K562 (cell line): ENCODE measurements at regions not wholly inside any gene's neighbourhood (a gene's known extent, or its start where the extent isn't known, plus 50 kb on each side); places are given as distances from the start of the nearest gene placed in this dataset.
A peak's percentile ranks its signal among the peaks of the same experiment; 100 is the strongest.

Experiments
- ARID1B ChIP-seq: fragments of 450-650 bp; IDR thresholded peaks from 2 replicates; pipeline ENCODE4 v1.6.1; 2016; ENCODE audit warnings: antibody characterized with exemption, mild to moderate bottlenecking, inconsistent platforms
- BRF1 ChIP-seq: IDR thresholded peaks from 3 replicates; pipeline ENCODE4 v1.6.1; 2011; ENCODE audit warnings: borderline replicate concordance, mild to moderate bottlenecking; ENCODE audit not compliant: insufficient read length; ENCODE audit errors: extremely low read depth
- HMGN3 ChIP-seq: IDR thresholded peaks from 2 replicates; pipeline ENCODE4 v1.6.1; 2011; ENCODE audit warnings: borderline replicate concordance, low read depth, mild to moderate bottlenecking, mixed read lengths, low read length; ENCODE audit not compliant: insufficient read length; ENCODE audit errors: extremely low read depth
- MTF1 ChIP-seq: fragments of 250-450 bp; sonication (Bioruptor Pico); IDR thresholded peaks from 2 replicates; pipeline ENCODE4 v1.9.0; 2021; ENCODE audit warnings: moderate library complexity, mild to moderate bottlenecking, inconsistent platforms, borderline replicate concordance
- NFYB ChIP-seq: IDR thresholded peaks from 2 replicates; pipeline ENCODE4 v1.6.1; 2011; ENCODE audit warnings: mild to moderate bottlenecking, moderate library complexity; ENCODE audit not compliant: insufficient read length; ENCODE audit errors: extremely low read depth
- SMARCA4 ChIP-seq: fragments of 450-650 bp; IDR thresholded peaks from 2 replicates; pipeline ENCODE4 v1.6.1; 2016
- SOX6 ChIP-seq: fragments of 450-650 bp; IDR thresholded peaks from 2 replicates; pipeline ENCODE4 v1.6.1; 2014; ENCODE audit warnings: mild to moderate bottlenecking
- ZNF354B ChIP-seq: fragments of 250-450 bp; sonication (Bioruptor Pico); IDR thresholded peaks from 2 replicates; pipeline ENCODE4 v1.4.0; 2020
- ZNF41 ChIP-seq: fragments of 250-450 bp; sonication (Bioruptor Pico); conservative IDR thresholded peaks from 2 replicates; pipeline ENCODE4 v1.4.0; 2020; ENCODE audit warnings: mild to moderate bottlenecking
- ZNF551 ChIP-seq: fragments of 250-450 bp; sonication (Bioruptor Pico); IDR thresholded peaks from 2 replicates; pipeline ENCODE4 v1.5.0; 2021; ENCODE audit warnings: mild to moderate bottlenecking, moderate library complexity
- TF ChIP-seq, protein P1 (sequence below): fragments of 450-650 bp; IDR thresholded peaks from 2 replicates; pipeline ENCODE4 v1.6.1; 2016; ENCODE audit warnings: mild to moderate bottlenecking
- TF ChIP-seq, protein P2 (sequence below): fragments of 250-450 bp; sonication (Bioruptor Pico); IDR thresholded peaks from 2 replicates; pipeline ENCODE4 v1.5.1; 2021; ENCODE audit warnings: mild to moderate bottlenecking
- TF ChIP-seq, protein P3 (sequence below), 3 experiments: fragments of 200-800 bp in 1 of 3; fragments of 250-450 bp in 1 of 3; fragments of 450-650 bp in 1 of 3; sonication (Bioruptor Pico) in 1 of 3; sonication (Bioruptor generic) in 1 of 3; formaldehyde crosslinking in 1 of 3; IDR thresholded peaks; 2 replicates each; pipeline versions ENCODE4 v1.6.1 to v1.8.0; 2016 to 2022; ENCODE audit warnings: mild to moderate bottlenecking in 2 of 3, missing genetic modification characterization in 2 of 3, missing compliant biosample characterization in 1 of 3, moderate library complexity in 1 of 3
- TF ChIP-seq, protein P4 (sequence below): fragments of 450-650 bp; IDR thresholded peaks from 2 replicates; pipeline ENCODE4 v1.7.0; 2016; ENCODE audit warnings: borderline replicate concordance

DNA sequence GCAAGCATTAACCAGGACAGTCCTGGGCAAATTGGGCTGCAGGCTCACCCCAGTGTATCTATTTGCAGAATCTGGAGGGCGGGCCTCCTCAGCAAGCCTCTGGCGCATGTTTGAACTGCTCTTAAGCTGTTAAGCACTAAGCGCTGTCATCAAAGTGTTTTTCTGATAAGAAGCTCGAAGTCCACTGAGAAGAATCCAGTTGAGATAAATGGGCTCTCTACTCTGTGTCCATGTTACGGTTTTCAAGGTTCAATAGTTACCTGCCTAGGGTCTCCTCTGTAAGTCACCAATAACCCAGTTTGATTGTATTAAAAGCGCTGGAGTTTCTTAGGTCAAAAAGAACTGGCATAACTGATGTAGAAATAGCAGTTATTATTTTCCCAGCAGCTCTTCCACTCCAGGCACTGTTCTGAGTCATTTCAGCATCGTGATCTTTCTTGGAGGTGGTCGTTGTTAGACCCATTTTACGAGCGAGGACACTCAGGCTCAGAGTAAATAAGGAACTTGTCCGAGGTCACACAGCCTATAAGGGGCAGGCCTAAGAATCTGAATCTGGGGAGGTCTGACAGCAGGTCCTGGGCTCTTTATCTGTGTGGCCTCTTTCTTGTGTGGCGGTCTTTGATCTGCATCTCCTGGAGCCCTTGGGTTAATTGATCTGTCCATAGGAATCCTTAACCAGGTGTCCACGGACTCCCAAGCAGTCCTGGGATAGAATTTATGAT is 207.4 kb upstream of the ZNF217 start (continued):
- TF ChIP-seq NFYB (no peak), HMGN3 (no peak), MTF1 (CRISPR knock-in tag) (no peak), ZNF41 (CRISPR knock-in tag) (no peak), SOX6 (peak; percentile 33; the same call in 1 of the 2 replicates), ZNF354B (CRISPR knock-in tag) (no peak), ZNF551 (CRISPR knock-in tag) (no peak), BRF1 (no peak), ARID1B (0 out of 2 replicates have a peak, but pooled peaks have one; percentile 56), SMARCA4 (peak; percentile 54; the same call in 1 of the 2 replicates)
- TF ChIP-seq, protein P1, sequence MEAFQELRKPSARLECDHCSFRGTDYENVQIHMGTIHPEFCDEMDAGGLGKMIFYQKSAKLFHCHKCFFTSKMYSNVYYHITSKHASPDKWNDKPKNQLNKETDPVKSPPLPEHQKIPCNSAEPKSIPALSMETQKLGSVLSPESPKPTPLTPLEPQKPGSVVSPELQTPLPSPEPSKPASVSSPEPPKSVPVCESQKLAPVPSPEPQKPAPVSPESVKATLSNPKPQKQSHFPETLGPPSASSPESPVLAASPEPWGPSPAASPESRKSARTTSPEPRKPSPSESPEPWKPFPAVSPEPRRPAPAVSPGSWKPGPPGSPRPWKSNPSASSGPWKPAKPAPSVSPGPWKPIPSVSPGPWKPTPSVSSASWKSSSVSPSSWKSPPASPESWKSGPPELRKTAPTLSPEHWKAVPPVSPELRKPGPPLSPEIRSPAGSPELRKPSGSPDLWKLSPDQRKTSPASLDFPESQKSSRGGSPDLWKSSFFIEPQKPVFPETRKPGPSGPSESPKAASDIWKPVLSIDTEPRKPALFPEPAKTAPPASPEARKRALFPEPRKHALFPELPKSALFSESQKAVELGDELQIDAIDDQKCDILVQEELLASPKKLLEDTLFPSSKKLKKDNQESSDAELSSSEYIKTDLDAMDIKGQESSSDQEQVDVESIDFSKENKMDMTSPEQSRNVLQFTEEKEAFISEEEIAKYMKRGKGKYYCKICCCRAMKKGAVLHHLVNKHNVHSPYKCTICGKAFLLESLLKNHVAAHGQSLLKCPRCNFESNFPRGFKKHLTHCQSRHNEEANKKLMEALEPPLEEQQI, result no peak
- TF ChIP-seq, protein P2, sequence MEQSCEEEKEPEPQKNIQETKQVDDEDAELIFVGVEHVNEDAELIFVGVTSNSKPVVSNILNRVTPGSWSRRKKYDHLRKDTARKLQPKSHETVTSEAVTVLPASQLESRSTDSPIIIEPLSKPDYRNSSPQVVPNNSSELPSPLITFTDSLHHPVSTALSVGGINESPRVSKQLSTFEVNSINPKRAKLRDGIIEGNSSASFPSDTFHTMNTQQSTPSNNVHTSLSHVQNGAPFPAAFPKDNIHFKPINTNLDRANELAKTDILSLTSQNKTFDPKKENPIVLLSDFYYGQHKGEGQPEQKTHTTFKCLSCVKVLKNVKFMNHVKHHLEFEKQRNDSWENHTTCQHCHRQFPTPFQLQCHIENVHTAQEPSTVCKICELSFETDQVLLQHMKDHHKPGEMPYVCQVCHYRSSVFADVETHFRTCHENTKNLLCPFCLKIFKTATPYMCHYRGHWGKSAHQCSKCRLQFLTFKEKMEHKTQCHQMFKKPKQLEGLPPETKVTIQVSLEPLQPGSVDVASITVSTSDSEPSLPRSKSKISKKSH (CRISPR knock-in tag), result no peak
- TF ChIP-seq, protein P3, sequence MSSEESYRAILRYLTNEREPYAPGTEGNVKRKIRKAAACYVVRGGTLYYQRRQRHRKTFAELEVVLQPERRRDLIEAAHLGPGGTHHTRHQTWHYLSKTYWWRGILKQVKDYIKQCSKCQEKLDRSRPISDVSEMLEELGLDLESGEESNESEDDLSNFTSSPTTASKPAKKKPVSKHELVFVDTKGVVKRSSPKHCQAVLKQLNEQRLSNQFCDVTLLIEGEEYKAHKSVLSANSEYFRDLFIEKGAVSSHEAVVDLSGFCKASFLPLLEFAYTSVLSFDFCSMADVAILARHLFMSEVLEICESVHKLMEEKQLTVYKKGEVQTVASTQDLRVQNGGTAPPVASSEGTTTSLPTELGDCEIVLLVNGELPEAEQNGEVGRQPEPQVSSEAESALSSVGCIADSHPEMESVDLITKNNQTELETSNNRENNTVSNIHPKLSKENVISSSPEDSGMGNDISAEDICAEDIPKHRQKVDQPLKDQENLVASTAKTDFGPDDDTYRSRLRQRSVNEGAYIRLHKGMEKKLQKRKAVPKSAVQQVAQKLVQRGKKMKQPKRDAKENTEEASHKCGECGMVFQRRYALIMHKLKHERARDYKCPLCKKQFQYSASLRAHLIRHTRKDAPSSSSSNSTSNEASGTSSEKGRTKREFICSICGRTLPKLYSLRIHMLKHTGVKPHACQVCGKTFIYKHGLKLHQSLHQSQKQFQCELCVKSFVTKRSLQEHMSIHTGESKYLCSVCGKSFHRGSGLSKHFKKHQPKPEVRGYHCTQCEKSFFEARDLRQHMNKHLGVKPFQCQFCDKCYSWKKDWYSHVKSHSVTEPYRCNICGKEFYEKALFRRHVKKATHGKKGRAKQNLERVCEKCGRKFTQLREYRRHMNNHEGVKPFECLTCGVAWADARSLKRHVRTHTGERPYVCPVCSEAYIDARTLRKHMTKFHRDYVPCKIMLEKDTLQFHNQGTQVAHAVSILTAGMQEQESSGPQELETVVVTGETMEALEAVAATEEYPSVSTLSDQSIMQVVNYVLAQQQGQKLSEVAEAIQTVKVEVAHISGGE (CRISPR knock-in tag; IDR thresholded peaks at IDR 0.05), result peak in 1 of 3 experiments; percentile 91; a peak in 2 of 6 replicates
- TF ChIP-seq, protein P4, sequence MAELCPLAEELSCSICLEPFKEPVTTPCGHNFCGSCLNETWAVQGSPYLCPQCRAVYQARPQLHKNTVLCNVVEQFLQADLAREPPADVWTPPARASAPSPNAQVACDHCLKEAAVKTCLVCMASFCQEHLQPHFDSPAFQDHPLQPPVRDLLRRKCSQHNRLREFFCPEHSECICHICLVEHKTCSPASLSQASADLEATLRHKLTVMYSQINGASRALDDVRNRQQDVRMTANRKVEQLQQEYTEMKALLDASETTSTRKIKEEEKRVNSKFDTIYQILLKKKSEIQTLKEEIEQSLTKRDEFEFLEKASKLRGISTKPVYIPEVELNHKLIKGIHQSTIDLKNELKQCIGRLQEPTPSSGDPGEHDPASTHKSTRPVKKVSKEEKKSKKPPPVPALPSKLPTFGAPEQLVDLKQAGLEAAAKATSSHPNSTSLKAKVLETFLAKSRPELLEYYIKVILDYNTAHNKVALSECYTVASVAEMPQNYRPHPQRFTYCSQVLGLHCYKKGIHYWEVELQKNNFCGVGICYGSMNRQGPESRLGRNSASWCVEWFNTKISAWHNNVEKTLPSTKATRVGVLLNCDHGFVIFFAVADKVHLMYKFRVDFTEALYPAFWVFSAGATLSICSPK, result no peak
